NCI-H146 treated with DMSO at 0.1 percent for 48 hours (cell line): ENCODE measurements at regions not wholly inside any gene's neighbourhood (a gene's known extent, or its start where the extent isn't known, plus 50 kb on each side); places are given as distances from the start of the nearest gene placed in this dataset.
A peak's percentile ranks its signal among the peaks of the same experiment; 100 is the strongest.

ENCODE experiments used
- DNase-seq: peaks from one replicate; lab custom pipeline; 2025; ENCODE audit not compliant: unreplicated experiment; lab: John Stamatoyannopoulos, UW

- no peak for DNase-seq
Observed at GRCh38 chr2:134136731-134137130, 117.1 kb upstream of the MGAT5 start.

DNA sequence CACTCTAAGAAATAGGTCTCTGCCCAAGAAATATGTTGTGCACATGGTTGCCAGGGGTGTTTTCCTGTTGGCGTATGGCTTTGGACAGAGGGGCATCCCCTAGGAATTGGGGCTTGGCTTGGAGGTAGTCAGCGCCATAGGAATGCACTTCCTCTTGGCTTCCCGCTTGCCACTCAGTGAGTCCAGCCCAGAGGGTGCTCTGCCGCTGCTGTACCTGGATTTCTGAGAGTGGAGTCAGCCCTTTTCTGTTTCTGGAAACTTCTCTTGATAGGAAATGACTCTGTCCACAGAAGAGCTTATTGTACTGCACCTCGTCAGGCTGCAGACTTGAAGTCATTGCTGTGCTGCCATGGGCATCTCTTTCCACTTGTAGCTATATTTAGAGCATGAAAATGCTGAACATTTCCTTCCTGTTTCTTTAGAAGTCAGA is 116.7 kb upstream of the MGAT5 start:
- DNase-seq, result no peak

GRCh38 chr2:134138115-134138514 is 115.8 kb upstream of the MGAT5 start:
- DNase-seq, result no peak

DNA sequence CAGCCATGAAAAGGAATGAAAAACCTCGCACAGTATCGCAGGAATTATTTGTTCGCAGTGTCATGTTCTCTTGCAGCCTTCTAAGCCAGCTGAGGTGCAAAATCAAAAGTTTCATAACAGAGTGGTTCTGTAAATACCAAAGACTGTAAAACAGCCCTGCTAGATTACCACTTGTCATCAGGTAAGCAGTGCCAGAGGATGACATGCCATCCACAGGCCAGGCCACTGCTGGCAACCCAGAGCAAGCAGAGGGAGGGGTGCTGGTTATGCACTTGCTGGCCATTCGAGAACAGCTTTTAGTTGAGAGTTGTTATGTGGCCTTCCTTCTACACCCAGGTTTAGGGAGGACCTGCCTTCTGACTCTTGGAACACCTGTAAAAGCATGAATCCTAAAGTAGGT is 114.3 kb upstream of the MGAT5 start:
- DNase-seq, result no peak

- no peak for DNase-seq
Observed at GRCh38 chr2:134140251-134140661, 113.6 kb upstream of the MGAT5 start.

- no peak for DNase-seq
Observed at GRCh38 chr2:134141598-134142340, 112.1 kb upstream of the MGAT5 start.

GRCh38 chr2:134142341-134142738 is 111.5 kb upstream of the MGAT5 start:
- no peak for DNase-seq

DNA sequence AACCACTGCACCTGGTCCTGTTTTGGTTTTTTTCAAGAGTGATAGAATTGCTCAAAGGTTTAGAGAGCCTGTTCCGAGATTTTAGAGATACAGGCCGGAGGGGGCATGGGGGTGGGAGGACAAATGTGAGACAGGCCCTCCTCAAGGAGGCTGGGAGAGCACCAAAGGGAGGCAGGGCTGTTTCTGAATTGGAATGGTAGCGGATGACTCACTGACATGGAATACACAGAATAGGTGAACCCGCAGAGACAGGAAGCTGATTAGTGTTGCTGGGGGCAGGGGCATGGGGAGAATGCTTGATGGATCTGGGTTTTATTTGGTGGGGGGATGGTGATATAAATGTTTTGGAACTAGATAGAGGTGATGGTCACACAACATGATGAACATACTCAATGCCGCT is 111.0 kb upstream of the MGAT5 start:
- DNase-seq, result no peak

GRCh38 chr2:134143568-134143967 is 110.3 kb upstream of the MGAT5 start:
- DNase-seq, result no peak

DNA sequence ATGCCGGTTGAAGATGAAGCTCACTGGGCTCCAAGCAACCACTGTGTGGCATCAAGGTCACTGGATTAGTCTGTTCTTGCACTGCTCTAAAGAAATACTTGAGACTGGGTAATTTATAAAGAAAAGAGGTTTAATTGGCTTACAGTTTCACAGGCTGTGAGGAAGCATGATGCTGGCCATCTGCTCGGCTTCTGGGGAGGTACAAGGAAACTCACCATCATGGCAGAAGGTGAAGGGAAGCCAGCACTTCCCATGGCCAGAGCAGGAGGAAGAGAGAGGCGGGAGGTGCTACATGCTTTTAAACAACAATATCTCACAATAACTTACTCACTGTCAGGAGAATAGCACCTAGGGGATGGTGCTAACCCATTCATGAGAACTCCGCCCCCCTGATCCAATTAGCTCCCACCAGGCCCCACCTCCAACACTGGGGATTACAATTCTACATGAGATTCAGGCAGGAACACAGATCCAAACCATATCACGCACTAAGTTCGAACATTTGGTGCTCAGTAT is 109.7 kb upstream of the MGAT5 start:
- DNase-seq, result no peak

- DNase-seq, result no peak
Observed at GRCh38 chr2:134144651-134145050, 109.2 kb upstream of the MGAT5 start.

DNA sequence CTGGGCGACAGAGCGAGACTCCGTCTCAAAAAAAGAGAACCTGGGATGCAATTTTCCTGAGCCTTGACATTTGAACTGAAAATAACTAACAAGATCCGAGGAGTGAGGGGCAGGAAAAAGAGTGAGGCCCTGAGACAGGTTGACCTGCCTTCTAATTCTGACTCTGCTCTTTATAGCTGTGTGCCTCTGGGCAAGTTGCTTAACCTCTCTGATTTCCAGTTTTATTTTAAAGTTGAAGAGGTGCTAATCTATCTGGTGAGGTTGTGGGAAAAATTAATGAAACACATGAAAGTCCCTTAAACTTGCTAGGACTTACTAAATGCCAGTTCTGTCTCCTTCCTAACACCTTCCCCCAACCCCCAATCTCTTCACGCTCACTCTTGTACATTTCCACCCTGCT is 108.4 kb upstream of the MGAT5 start:
- no peak for DNase-seq

GRCh38 chr2:134146161-134146560 is 107.7 kb upstream of the MGAT5 start:
- no peak for DNase-seq

DNA sequence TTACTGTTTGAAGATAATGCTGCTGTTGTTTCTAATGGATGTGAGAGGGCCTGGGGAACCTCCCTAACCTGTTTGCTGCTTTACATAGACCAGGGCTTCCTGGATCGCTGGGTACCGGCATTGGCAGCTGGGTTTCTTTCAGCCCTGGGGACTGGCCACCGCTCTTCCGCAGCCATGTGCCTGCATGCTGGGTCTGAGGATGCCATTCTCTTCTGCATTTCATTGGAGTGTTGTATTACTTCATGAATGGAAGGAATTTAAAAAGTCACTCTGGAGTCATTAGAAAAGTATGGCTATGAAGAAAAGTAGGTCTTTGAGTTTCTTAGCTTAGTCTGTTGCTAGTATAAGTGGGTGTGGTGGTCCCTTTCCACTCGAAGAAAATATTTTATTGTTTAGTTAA is 107.3 kb upstream of the MGAT5 start:
- DNase-seq, result no peak

DNA sequence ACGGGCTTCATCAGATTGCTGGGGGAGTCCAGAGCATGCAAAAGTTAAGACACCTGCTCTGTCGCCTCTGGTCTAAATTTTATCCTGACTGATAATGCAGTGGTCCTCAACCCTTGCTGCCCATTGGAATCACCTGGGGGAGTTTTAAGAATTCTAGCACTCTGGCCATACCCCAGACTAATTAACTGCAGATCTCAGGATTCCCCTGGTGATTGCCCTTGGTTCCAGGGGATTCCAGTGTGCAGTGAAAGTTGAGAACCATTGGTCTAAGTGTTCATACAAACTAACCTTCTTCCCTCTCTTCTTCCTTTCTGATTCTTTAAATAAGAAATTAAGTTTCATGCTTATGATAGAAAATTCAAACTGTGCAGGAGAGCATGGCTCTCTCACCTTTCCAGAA is 105.7 kb upstream of the MGAT5 start:
- DNase-seq, result no peak

GRCh38 chr2:134148843-134149472 is 104.9 kb upstream of the MGAT5 start:
- no peak for DNase-seq

GRCh38 chr2:134149904-134150303 is 104.0 kb upstream of the MGAT5 start:
- peak; percentile 24 for DNase-seq

DNA sequence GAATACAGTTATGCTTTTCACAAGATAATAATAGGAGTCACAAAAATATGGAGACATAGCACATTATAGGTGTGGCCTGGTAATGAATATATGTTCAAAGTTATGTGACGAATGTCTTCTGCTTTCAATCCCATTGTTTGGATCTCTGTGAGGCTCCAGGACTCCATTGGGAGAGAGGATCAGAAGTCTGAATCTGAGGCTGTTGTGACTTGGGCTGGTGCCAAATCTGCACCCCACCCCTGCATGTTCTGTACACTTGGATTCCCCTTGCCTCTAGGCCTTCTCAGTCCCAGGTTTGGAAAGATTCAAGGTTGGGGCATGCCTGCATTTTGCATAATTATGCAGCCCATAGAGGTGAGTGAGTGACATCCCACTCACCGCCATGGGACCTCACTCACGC is 103.1 kb upstream of the MGAT5 start:
- DNase-seq, result no peak

- DNase-seq, result no peak
Observed at GRCh38 chr2:134152045-134153010, 101.5 kb upstream of the MGAT5 start.

- no peak for DNase-seq
Observed at GRCh38 chr2:134153294-134153880, 100.5 kb upstream of the MGAT5 start.

DNA sequence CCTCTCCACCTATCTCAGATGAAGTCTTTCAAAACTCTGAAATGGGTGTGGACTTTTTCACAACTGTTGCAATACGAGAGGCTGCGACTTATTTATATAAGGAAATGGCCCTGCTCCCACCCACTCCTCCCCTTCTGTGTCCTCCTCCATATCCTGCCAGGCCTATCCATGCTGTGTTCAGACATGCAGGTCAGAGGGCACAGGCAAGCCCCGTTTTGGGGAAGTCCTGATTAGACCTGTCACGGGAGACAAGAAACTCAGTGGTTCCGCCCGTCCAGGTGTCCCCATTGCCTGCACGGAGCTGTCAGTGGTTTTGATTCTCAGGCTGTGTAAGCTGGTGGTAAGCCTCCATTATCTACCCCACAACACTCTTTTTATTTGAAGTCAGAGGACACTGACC is 99.6 kb upstream of the MGAT5 start:
- DNase-seq, result no peak
